GM12874 (cell line): ENCODE measurements at regions not wholly inside any gene's neighbourhood (a gene's known extent, or its start where the extent isn't known, plus 50 kb on each side); places are given as distances from the start of the nearest gene placed in this dataset.

Source experiments
- TF ChIP-seq, protein P1 (sequence below): IDR thresholded peaks from 2 replicates; pipeline ENCODE4 v1.5.1; 2011; ENCODE audit warnings: low read depth, mild to moderate bottlenecking, control low read depth, low read length, moderate library complexity; ENCODE audit not compliant: insufficient read depth

DNA sequence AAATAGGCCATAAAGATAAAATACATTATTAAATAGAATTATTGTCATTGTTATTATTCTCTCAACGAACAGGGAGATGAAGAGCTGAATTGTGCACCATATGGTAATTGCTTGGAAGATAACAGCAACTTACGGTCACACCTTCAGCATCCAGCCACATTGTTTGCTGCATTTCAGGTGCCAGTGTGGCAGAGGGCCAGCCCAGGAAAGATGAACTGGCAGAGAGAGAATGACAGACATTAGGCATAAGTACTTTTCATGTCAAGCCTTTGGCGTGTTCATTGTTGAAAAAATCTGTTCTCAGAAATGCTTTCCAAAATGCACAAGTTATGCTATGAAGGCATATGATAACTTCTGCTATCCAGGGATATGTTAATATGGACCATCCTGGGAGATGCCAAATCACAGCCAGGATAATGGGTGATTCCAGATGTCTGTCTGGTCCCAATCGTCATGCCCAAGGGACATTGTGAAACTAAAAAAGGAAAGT is 748.6 kb upstream of the PIK3C3 start:
- TF ChIP-seq, protein P1, sequence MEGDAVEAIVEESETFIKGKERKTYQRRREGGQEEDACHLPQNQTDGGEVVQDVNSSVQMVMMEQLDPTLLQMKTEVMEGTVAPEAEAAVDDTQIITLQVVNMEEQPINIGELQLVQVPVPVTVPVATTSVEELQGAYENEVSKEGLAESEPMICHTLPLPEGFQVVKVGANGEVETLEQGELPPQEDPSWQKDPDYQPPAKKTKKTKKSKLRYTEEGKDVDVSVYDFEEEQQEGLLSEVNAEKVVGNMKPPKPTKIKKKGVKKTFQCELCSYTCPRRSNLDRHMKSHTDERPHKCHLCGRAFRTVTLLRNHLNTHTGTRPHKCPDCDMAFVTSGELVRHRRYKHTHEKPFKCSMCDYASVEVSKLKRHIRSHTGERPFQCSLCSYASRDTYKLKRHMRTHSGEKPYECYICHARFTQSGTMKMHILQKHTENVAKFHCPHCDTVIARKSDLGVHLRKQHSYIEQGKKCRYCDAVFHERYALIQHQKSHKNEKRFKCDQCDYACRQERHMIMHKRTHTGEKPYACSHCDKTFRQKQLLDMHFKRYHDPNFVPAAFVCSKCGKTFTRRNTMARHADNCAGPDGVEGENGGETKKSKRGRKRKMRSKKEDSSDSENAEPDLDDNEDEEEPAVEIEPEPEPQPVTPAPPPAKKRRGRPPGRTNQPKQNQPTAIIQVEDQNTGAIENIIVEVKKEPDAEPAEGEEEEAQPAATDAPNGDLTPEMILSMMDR, result no peak

DNA sequence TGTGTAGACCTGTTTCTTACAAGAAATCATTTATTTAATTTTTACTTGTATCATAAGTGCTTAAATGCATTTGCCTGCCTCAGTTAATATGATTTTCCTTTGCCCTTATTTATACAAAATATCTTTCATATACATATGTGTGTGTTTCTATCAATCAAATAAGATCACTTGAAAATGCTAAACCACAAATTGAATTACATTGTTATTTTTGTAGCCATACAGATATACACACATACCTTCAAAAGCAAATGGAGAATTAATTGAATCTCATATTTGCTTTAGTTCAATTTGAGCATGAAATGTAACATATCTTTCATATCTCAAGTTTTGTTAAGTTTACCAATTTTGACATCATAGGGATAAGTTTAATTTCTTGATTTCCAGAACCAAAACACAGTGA is 755.8 kb upstream of the PIK3C3 start:
- TF ChIP-seq, protein P1, result no peak

DNA sequence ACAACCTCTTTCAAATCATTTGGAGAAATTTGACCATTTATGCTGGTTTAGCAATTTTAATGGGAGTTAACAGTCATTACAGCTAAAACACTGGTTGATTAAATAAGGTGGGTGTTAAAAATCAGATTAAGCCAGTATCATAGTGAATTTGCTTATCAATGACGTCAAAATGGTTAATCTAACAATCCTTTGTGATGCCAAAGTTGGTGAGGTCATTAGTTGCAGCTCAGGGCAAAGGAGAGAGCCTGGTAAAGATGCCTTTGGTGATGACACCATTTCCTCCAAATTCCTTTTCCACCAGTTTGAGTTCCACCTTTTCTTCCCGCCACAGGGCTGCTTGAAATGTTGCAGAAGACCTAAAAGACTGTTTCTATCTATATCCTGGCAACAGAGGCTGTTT is 757.1 kb upstream of the PIK3C3 start:
- TF ChIP-seq, protein P1, result no peak

DNA sequence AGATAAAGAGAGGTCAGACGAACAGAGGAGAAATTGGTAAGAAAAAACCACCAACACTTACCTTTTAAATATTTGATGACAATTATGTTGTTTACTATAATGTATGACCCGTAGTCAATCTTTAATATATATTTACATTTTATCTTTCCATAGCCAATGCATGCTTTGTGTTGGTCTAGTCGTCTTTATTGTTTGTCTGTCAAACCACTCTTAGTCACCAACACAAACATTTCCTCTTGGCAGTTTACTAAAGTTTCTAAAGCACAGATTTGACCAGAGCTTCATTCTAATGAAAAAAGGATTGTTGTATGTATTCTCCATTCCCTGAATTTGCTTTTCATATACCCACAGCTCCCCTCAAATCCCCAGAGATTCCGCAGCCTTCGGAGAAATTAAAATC is 784.7 kb upstream of the PIK3C3 start:
- TF ChIP-seq, protein P1, result no peak

DNA sequence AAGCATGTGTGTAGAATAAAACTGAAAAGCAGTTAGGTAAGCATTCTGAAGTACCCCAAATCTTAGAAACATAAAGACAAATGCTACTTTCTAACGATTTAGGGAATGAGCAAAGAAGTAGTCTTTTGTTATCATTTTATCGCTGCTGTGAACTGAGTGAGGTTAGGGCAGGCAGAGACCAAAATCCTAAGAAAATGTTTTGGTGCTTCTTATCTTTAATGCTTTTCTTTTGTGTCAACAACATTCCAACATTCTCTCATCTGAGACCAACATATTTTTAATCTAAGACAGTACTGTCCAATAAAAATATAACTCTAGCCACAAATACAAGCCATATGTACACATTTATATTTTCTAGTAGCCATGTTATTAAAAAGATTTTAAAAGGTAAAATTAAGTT is 789.4 kb upstream of the PIK3C3 start:
- TF ChIP-seq, protein P1, result no peak

DNA sequence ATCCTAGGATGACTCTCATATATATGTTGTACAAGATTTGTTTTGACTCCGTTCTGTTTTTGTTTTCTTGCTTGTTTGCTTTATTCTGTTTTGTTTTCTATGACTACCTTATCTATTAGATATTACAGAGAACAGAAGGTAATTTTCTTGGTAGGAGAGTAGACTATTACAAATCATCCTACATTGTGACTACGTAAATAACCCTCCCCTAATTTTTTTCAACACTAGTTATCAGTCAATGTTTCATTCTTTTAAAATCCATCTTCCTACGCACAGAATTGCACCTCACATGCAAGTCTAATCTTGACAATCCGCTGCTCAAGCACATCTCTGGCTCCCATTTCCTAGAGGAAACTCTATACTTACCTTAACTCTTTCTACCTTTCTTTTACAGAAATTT is 792.3 kb upstream of the PIK3C3 start:
- TF ChIP-seq, protein P1, result no peak

DNA sequence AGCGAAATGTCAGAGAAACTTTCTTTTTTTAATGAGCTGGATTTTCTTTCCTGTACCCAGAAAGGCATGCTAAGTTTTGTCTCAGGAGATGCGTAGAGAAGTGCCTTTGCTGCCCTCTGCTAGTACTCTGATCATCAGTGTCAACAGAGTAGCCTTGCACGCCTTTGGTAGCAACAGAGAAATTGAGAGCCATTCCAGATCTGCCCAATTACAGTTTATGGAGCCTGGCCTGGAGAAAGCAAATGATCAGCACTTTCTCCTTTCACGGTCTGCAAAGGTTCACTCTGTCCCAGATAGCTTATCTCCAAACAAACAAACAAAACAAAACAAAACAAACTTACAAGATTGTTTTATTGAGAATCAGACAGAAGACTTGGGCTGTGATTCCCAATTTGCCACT is 792.8 kb upstream of the PIK3C3 start:
- TF ChIP-seq, protein P1, result no peak
